ENCODE measurements at regions not wholly inside any gene's neighbourhood (a gene's known extent, or its start where the extent isn't known, plus 50 kb on each side); places are given as distances from the start of the nearest gene placed in this dataset.

DNA sequence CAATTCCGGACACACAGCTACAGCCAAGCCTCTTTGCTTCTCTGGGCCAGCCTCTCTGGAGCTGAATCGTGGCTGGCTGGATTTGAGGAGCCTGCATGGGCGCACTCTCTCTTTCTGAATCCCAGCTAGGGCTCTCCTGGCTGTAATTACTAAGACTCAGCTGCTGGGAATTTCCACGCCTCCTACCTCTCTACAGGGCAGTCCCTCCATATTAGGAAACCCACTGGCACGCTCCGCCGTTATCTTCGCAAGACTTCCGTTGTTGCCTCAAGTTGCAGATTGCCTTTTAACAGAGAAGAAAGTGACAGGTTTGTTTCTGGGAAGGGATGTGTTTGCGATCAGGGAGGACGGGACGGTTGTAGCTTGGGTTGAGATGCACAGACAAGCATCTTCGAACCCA lies 188.4 kb upstream of the NLRP1 start:
- Mint-ChIP-seq H3K36me3 (ENCODE audit: low read depth, unreplicated experiment) (peaks cover 2% of the 10 kb centered on the region), H3K27me3 (ENCODE audit: low read depth, unreplicated experiment) (peaks cover 19% of the 10 kb centered on the region), H3K4me1 (ENCODE audit: low read depth, unreplicated experiment) (peaks cover 5% of the 10 kb centered on the region), H3K9me3 (ENCODE audit: unreplicated experiment) (no peaks in the 10 kb centered on the region), H3K27ac (ENCODE audit: unreplicated experiment) (no peak overlapping the region), H3K4me3 (ENCODE audit: unreplicated experiment) (peak overlapping the region; percentile 18)
- peaks cover 42% of the 10 kb centered on the region for H3K27me3 ChIP-seq (ENCODE audit: insufficient read depth, low read length)
- no peaks in the 10 kb centered on the region for H4K20me1 ChIP-seq (ENCODE audit: insufficient read depth, low read length)
- no peaks in the 10 kb centered on the region for H3K36me3 ChIP-seq (ENCODE audit: insufficient read depth, low read length)
- H3K27ac ChIP-seq (ENCODE audit: low read depth, low read length), result no peak overlapping the region
- H3K79me2 ChIP-seq (ENCODE audit: insufficient read depth, low read length), result no peaks in the 10 kb centered on the region
- no peak for FAIRE-seq
- peak overlapping the region; percentile 30 for H3K4me2 ChIP-seq (ENCODE audit: low read length)
- H2AFZ ChIP-seq (ENCODE audit: low read depth, low read length), result no peak overlapping the region
- H3K4me3 ChIP-seq (ENCODE audit: insufficient read depth, low read depth, low read length), result no peak overlapping the region
- TF ChIP-seq, protein P1, sequence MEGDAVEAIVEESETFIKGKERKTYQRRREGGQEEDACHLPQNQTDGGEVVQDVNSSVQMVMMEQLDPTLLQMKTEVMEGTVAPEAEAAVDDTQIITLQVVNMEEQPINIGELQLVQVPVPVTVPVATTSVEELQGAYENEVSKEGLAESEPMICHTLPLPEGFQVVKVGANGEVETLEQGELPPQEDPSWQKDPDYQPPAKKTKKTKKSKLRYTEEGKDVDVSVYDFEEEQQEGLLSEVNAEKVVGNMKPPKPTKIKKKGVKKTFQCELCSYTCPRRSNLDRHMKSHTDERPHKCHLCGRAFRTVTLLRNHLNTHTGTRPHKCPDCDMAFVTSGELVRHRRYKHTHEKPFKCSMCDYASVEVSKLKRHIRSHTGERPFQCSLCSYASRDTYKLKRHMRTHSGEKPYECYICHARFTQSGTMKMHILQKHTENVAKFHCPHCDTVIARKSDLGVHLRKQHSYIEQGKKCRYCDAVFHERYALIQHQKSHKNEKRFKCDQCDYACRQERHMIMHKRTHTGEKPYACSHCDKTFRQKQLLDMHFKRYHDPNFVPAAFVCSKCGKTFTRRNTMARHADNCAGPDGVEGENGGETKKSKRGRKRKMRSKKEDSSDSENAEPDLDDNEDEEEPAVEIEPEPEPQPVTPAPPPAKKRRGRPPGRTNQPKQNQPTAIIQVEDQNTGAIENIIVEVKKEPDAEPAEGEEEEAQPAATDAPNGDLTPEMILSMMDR (IDR thresholded peaks at IDR 0.05; ENCODE audit: insufficient read depth, low read depth, low read length), result no peak
- no peak for TF ChIP-seq EZH2 (IDR thresholded peaks at IDR 0.05; ENCODE audit: insufficient read depth, low read length)
- H3K4me1 ChIP-seq (ENCODE audit: insufficient read depth, low read length), result peaks cover 18% of the 10 kb centered on the region
- no peaks in the 10 kb centered on the region for H3K9me3 ChIP-seq (ENCODE audit: insufficient read depth, low read depth, low read length)
- H3K9ac ChIP-seq (ENCODE audit: low read length), result no peak overlapping the region
- peak; percentile 63 for DNase-seq (ENCODE audit: low read depth)

DNA sequence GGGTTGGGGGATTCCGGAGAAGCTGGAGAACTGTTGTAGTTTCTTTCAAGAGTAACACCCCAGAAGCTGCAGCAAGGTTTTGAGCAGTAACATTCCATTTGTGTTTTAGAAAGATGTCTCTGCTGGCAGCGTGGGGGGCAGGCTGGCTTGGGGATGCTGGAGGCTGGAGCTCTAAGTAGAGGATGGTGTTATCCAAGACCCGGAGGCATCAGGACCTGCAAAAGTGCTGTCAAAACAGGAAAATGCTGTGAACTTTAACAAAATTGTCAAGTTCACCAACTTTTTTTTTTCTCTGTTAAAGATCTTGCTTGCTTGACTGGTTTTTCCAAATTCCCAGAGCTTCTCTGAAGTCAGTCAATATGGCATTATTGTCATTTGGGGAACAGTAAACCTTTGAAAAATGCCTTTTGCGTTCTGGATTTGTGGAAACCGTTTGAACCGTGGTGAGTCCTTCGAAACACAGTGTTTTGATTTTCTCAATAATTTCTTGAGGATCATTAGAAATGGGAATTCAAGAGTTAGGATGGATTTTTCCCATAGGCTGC lies 189.6 kb upstream of the NLRP1 start:
- peaks cover 18% of the 10 kb centered on the region for H3K4me1 ChIP-seq (ENCODE audit: insufficient read depth, low read length)
- no peak for FAIRE-seq
- no peak overlapping the region for H3K4me3 Mint-ChIP-seq (ENCODE audit: unreplicated experiment)
- H3K27me3 ChIP-seq (ENCODE audit: insufficient read depth, low read length), result peaks cover 38% of the 10 kb centered on the region
- no peak overlapping the region for H3K9ac ChIP-seq (ENCODE audit: low read length)
- no peak for TF ChIP-seq EZH2 (IDR thresholded peaks at IDR 0.05; ENCODE audit: insufficient read depth, low read length)
- TF ChIP-seq, protein P1 (IDR thresholded peaks at IDR 0.05; ENCODE audit: insufficient read depth, low read depth, low read length), result no peak
- H3K4me2 ChIP-seq (ENCODE audit: low read length), result no peak overlapping the region
- H3K4me3 ChIP-seq (ENCODE audit: insufficient read depth, low read depth, low read length), result no peak overlapping the region
- H3K27me3 Mint-ChIP-seq (ENCODE audit: low read depth, unreplicated experiment), result peaks cover 16% of the 10 kb centered on the region
- H3K9me3 ChIP-seq (ENCODE audit: insufficient read depth, low read depth, low read length), result no peaks in the 10 kb centered on the region
- no peaks in the 10 kb centered on the region for H3K36me3 ChIP-seq (ENCODE audit: insufficient read depth, low read length)
- no peak for DNase-seq (ENCODE audit: low read depth)
- no peaks in the 10 kb centered on the region for H3K9me3 Mint-ChIP-seq (ENCODE audit: unreplicated experiment)
- H2AFZ ChIP-seq (ENCODE audit: low read depth, low read length), result no peak overlapping the region
- H4K20me1 ChIP-seq (ENCODE audit: insufficient read depth, low read length), result no peaks in the 10 kb centered on the region
- H3K4me1 Mint-ChIP-seq (ENCODE audit: low read depth, unreplicated experiment), result peaks cover 5% of the 10 kb centered on the region
- H3K79me2 ChIP-seq (ENCODE audit: insufficient read depth, low read length), result no peaks in the 10 kb centered on the region
- no peak overlapping the region for H3K27ac Mint-ChIP-seq (ENCODE audit: unreplicated experiment)
- no peak overlapping the region for H3K27ac ChIP-seq (ENCODE audit: low read depth, low read length)
- peaks cover 2% of the 10 kb centered on the region for H3K36me3 Mint-ChIP-seq (ENCODE audit: low read depth, unreplicated experiment)

DNA sequence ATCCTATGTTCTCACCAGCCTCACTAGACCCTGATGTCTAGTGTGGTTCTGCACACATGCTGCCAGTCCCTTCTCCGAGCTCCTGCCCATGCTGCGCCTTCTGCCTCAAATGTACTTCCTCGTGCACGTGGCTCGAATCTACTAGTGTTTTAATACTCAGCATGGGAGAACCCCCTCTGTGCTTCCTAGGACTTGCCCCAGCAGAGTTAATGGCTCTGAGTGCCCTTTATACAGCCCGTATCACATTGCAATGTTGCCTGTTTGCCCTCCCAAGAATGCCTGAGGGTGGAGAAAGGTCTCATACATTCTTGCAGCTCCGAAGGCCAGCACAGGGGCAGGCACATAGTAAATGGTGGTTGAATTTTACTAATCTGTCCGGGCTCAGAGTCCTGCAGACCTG lies 190.8 kb upstream of the NLRP1 start:
- H3K4me1 ChIP-seq (ENCODE audit: insufficient read depth, low read length), result peaks cover 14% of the 10 kb centered on the region
- Mint-ChIP-seq H3K4me3 (ENCODE audit: unreplicated experiment) (no peak overlapping the region), H3K4me1 (ENCODE audit: low read depth, unreplicated experiment) (peaks cover 5% of the 10 kb centered on the region), H3K9me3 (ENCODE audit: unreplicated experiment) (no peaks in the 10 kb centered on the region), H3K27ac (ENCODE audit: unreplicated experiment) (no peak overlapping the region), H3K27me3 (ENCODE audit: low read depth, unreplicated experiment) (peaks cover 17% of the 10 kb centered on the region), H3K36me3 (ENCODE audit: low read depth, unreplicated experiment) (peaks cover 2% of the 10 kb centered on the region)
- H3K27ac ChIP-seq (ENCODE audit: low read depth, low read length), result no peak overlapping the region
- H4K20me1 ChIP-seq (ENCODE audit: insufficient read depth, low read length), result no peaks in the 10 kb centered on the region
- no peaks in the 10 kb centered on the region for H3K36me3 ChIP-seq (ENCODE audit: insufficient read depth, low read length)
- no peak overlapping the region for H3K9ac ChIP-seq (ENCODE audit: low read length)
- H3K27me3 ChIP-seq (ENCODE audit: insufficient read depth, low read length), result peaks cover 29% of the 10 kb centered on the region
- FAIRE-seq (no peak), DNase-seq (ENCODE audit: low read depth) (no peak)
- H3K4me2 ChIP-seq (ENCODE audit: low read length), result no peak overlapping the region
- H3K79me2 ChIP-seq (ENCODE audit: insufficient read depth, low read length), result no peaks in the 10 kb centered on the region
- TF ChIP-seq, protein P1 (IDR thresholded peaks at IDR 0.05; ENCODE audit: insufficient read depth, low read depth, low read length), result no peak
- TF ChIP-seq EZH2 (IDR thresholded peaks at IDR 0.05; ENCODE audit: insufficient read depth, low read length), result no peak
- H2AFZ ChIP-seq (ENCODE audit: low read depth, low read length), result no peak overlapping the region
- H3K9me3 ChIP-seq (ENCODE audit: insufficient read depth, low read depth, low read length), result no peaks in the 10 kb centered on the region
- H3K4me3 ChIP-seq (ENCODE audit: insufficient read depth, low read depth, low read length), result no peak overlapping the region
